Keratinocyte (primary cell): ENCODE measurements at regions not wholly inside any gene's neighbourhood (a gene's known extent, or its start where the extent isn't known, plus 50 kb on each side); places are given as distances from the start of the nearest gene placed in this dataset.

Experiments used
- DNase-seq: peaks from one replicate; pipeline ENCODE4 v3.0.0-alpha.2; 2011; ENCODE audit warnings: low read depth, missing footprints, low spot score
- FAIRE-seq: peaks from 2 replicates; lab custom pipeline; 2011; peaks lifted over from hg19 to GRCh38; lab: Jason Lieb, UNC
- H2AFZ ChIP-seq: 2 replicates; pipeline ENCODE4 v1.6.0; 2012; ENCODE audit warnings: low read length, control low read depth, inconsistent platforms; ENCODE audit not compliant: control insufficient read depth
- H3K27ac ChIP-seq: 2 replicates; pipeline ENCODE4 v1.5.1; 2011; ENCODE audit warnings: low read length; ENCODE audit not compliant: control insufficient read depth, insufficient read depth
- H3K27me3 ChIP-seq: 3 replicates; pipeline ENCODE4 v1.6.0; 2011; ENCODE audit warnings: low read length; ENCODE audit not compliant: control insufficient read depth, insufficient read depth; ENCODE audit errors: extremely low read depth
- H3K36me3 ChIP-seq, 2 experiments: 2 replicates in 1 of 2; 3 replicates in 1 of 2; pipeline ENCODE4 v1.5.1; 2011; ENCODE audit warnings: low read length in 2 of 2, mild to moderate bottlenecking in 1 of 2; ENCODE audit not compliant: control insufficient read depth in 2 of 2, insufficient read depth in 2 of 2; ENCODE audit errors: extremely low read depth in 1 of 2
- H3K4me1 ChIP-seq: 3 replicates; pipeline ENCODE4 v1.5.1; 2011; ENCODE audit warnings: low read length; ENCODE audit not compliant: control insufficient read depth, insufficient read depth; ENCODE audit errors: extremely low read depth
- H3K4me2 ChIP-seq: 3 replicates; pipeline ENCODE4 v1.6.0; 2011; ENCODE audit warnings: low read depth, low read length; ENCODE audit not compliant: control insufficient read depth, insufficient read depth; ENCODE audit errors: extremely low read depth
- H3K4me3 ChIP-seq, 3 experiments: fragments of 200-600 bp in 1 of 3; sonication (generic) in 1 of 3; 2 replicates in 2 of 3; 3 replicates in 1 of 3; pipeline ENCODE4 v1.5.1; 2011 to 2016; ENCODE audit warnings: low read length in 3 of 3, mild to moderate bottlenecking in 3 of 3, control low read depth in 2 of 3, inconsistent platforms in 1 of 3, low read depth in 1 of 3, mixed read lengths in 1 of 3, mixed run types in 1 of 3, moderate library complexity in 1 of 3; ENCODE audit not compliant: control insufficient read depth in 2 of 3, insufficient read depth in 2 of 3; ENCODE audit errors: extremely low read depth in 1 of 3
- H3K79me2 ChIP-seq: 2 replicates; pipeline ENCODE4 v1.6.0; 2012; ENCODE audit warnings: low read length; ENCODE audit not compliant: control insufficient read depth, insufficient read depth
- H3K9ac ChIP-seq: 3 replicates; pipeline ENCODE4 v1.6.0; 2011; ENCODE audit warnings: low read length; ENCODE audit not compliant: control insufficient read depth, insufficient read depth; ENCODE audit errors: extremely low read depth
- H3K9me1 ChIP-seq: 3 replicates; pipeline ENCODE4 v1.6.0; 2011; ENCODE audit warnings: low read length; ENCODE audit not compliant: control insufficient read depth, insufficient read depth; ENCODE audit errors: extremely low read depth
- H3K9me3 ChIP-seq: 2 replicates; pipeline ENCODE4 v1.5.1; 2012; ENCODE audit warnings: low read depth, low read length; ENCODE audit not compliant: control insufficient read depth
- H4K20me1 ChIP-seq: 3 replicates; pipeline ENCODE4 v1.6.0; 2011; ENCODE audit warnings: low read length; ENCODE audit not compliant: control insufficient read depth, insufficient read depth; ENCODE audit errors: extremely low read depth
- EZH2 ChIP-seq: IDR thresholded peaks from one replicate; pipeline ENCODE4 v1.6.1; 2012; ENCODE audit warnings: inconsistent platforms, mild to moderate bottlenecking, low read length, moderate library complexity
- dilution Hi-C: fragments of 300-500 bp; cut with MboI; formaldehyde crosslinking; loops from one replicate; pipeline ENCODE4 v1.7.0; 2020; ENCODE audit warnings: low sequenced_read_pairs; ENCODE audit not compliant: extremely low pct_ligation_motif_present
- TF ChIP-seq, protein P1 (sequence below), 3 experiments: IDR thresholded peaks in 1 of 3; conservative IDR thresholded peaks in 1 of 3; optimal IDR thresholded peaks in 1 of 3; 2 replicates in 2 of 3; 3 replicates in 1 of 3; pipeline versions ENCODE3 to v1.5.1; 2011; ENCODE audit warnings: low read length in 3 of 3, mild to moderate bottlenecking in 3 of 3, moderate library complexity in 2 of 3, control low read depth in 1 of 3, inconsistent platforms in 1 of 3; ENCODE audit not compliant: insufficient read depth in 2 of 3; ENCODE audit errors: extremely low read depth in 1 of 3

DNA sequence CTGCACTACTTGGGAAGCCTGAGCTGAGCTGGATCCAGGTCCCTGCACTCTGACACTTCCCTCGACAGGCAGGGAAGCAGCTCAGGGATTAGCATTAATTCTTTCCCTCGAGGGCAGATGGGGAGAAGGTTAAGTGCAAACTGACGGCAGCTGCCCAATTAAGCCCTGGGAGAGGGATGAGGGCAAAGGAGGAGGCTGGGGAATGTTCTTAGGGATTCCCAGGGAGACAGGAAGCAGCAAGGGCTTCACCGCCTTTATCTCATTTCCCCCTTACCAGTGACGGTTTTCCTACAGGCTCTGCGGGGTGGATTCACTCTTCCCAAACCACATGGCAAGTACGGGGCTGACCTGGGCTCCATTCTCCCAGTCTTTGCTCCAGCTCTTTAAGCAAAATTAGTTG lies 519.0 kb upstream of the PROK2 start:
- Histone ChIP-seq H3K79me2 (no peaks in the 10 kb centered on the region), H3K4me1 (peaks cover 11% of the 10 kb centered on the region), H3K4me2 (no peak overlapping the region), H3K27me3 (no peaks in the 10 kb centered on the region), H3K9ac (no peak overlapping the region), H3K27ac (no peak overlapping the region), H2AFZ (no peak overlapping the region), H4K20me1 (no peaks in the 10 kb centered on the region), H3K4me3 (no peak overlapping the region), H3K9me1 (no peaks in the 10 kb centered on the region), H3K9me3 (no peaks in the 10 kb centered on the region), H3K36me3 (no peaks in the 10 kb centered on the region)
- FAIRE-seq (no peak), DNase-seq (no peak)
- dilution Hi-C loops = no loop called here
- no peak for TF ChIP-seq EZH2
- TF ChIP-seq, protein P1, sequence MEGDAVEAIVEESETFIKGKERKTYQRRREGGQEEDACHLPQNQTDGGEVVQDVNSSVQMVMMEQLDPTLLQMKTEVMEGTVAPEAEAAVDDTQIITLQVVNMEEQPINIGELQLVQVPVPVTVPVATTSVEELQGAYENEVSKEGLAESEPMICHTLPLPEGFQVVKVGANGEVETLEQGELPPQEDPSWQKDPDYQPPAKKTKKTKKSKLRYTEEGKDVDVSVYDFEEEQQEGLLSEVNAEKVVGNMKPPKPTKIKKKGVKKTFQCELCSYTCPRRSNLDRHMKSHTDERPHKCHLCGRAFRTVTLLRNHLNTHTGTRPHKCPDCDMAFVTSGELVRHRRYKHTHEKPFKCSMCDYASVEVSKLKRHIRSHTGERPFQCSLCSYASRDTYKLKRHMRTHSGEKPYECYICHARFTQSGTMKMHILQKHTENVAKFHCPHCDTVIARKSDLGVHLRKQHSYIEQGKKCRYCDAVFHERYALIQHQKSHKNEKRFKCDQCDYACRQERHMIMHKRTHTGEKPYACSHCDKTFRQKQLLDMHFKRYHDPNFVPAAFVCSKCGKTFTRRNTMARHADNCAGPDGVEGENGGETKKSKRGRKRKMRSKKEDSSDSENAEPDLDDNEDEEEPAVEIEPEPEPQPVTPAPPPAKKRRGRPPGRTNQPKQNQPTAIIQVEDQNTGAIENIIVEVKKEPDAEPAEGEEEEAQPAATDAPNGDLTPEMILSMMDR (optimal IDR thresholded peaks at IDR 0.05 in 1 of 3, IDR thresholded peaks at IDR 0.05 in 1 of 3, conservative IDR thresholded peaks at IDR 0.05 in 1 of 3; ENCODE audit: extremely low read depth in 1 of 3, insufficient read depth in 2 of 3, low read length in 3 of 3) = no peak

DNA sequence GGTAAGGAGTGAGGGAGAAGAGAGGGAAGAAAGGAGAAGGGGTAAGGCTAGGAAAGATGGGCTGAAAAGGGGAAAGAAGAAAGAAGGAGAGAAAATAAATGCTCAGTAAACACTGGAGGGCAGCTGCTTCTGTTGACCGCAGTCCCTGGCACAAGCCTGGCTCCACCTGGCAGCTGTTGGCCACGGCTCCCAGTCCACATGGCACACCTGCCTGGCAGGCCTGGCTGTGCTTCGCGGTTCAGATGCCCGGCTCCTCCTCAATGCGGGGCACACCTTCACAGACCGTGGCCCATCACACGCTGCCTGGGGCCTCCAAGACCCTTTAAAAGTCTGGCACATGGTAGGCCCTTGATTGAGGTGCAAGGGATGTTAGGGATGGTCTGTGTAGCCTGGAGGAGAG lies 516.8 kb upstream of the PROK2 start:
- Histone ChIP-seq H3K27me3 (no peaks in the 10 kb centered on the region), H3K36me3 (no peaks in the 10 kb centered on the region), H3K27ac (no peak overlapping the region), H4K20me1 (no peaks in the 10 kb centered on the region), H3K4me3 (no peak overlapping the region), H3K9ac (no peak overlapping the region), H2AFZ (no peak overlapping the region), H3K4me1 (peaks cover 11% of the 10 kb centered on the region), H3K9me3 (no peaks in the 10 kb centered on the region), H3K79me2 (no peaks in the 10 kb centered on the region), H3K9me1 (no peaks in the 10 kb centered on the region), H3K4me2 (no peak overlapping the region)
- FAIRE-seq = no peak
- dilution Hi-C loops = no loop called here
- TF ChIP-seq, protein P1 (optimal IDR thresholded peaks at IDR 0.05 in 1 of 3, IDR thresholded peaks at IDR 0.05 in 1 of 3, conservative IDR thresholded peaks at IDR 0.05 in 1 of 3; ENCODE audit: extremely low read depth in 1 of 3, insufficient read depth in 2 of 3, low read length in 3 of 3) = no peak
- no peak for TF ChIP-seq EZH2
- no peak for DNase-seq
